Activated CD4-positive, alpha-beta T cell treated with anti-CD3 and anti-CD28 coated beads, Interleukin-2, Interleukin-6, amounts not matched to agents 100 ng/mL and 50 ng/mL, durations not matched to agents 16 hours and 8 hours (primary cell): ENCODE measurements at regions not wholly inside any gene's neighbourhood (a gene's known extent, or its start where the extent isn't known, plus 50 kb on each side); places are given as distances from the start of the nearest gene placed in this dataset.
"Not testable (repeated sequence)": the region's sequence is repeated elsewhere in the genome, so short reads cannot be mapped to it uniquely, and the experiment has no call there.

Experiments used
- DNase-seq: peaks from one replicate; pipeline ENCODE4 v3.0.0-alpha.2; 2020

DNA sequence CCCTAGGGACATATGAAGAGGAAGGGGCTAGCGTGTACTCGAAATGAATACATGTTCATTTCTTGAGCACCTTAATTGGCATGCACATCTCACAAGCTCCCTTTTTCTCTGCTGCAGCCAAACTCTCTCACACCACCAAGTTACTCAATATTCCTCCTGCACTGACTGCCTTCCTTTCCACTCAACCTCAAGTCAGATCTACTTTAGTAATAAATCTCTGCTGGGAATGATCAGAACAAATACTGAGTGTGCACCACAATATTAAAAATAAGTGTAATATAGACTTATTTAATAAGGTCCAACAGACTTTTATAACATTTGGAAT lies 995.8 kb upstream of the WWC1 start:
- no peak for DNase-seq

DNA sequence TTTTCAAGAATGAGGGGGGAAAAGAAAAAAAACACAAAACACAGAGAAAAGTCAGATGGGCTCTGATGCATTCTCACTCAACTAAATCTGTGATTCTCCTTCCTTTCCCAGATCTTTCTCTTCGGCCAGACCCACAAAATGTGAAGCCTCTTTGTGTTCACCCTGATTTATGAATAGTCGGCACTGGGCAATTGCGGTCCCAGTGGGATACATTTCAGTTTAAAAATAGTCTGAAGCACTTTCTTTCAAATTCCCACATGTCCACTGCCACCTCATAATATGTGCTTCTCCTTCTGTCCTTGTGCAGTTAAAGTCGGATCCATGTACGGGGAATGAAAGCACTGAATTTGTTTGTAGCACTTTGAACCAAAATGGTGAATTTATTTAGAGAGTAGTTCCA lies 995.4 kb upstream of the WWC1 start:
- no peak for DNase-seq

DNA sequence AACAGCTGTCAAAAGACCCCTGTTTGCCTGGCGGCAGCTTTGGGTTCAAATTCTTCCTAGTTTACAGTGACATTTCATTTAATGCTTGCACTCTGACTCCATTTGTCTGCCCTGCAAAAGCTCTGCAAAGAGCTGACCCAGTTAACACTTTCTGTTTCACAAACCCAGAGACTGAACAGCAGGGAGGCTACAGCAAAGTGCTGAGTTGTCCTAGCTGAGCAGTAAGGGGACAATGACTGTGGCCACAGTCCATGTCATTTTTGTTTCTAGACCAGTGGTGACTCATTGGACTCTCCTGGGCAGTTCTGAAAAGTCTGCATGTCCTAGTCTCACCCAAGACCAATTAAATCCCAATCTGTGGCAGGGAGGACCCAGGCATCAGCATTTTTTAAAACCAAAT lies 994.8 kb upstream of the WWC1 start:
- DNase-seq = no peak

DNA sequence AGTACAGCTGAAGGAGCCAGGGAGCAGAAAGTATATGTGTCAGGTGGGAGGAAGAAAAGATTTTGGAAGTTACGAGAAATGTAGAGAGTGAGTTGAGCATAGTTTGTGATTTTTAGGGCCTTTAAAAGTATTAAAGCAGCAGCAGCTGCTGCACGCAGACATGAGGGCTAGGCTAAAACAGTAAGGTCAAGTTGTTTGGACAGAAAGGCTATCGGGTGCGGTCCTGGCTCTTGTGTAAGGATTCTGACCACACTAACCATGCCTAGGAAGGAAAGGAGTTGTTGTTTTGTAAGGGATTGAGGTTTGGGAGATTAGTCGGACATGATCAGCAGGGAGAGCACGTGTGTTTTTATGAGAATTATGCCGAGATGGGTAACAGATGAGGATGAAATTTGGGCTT lies 991.6 kb upstream of the WWC1 start:
- not testable (repeated sequence) for DNase-seq

DNA sequence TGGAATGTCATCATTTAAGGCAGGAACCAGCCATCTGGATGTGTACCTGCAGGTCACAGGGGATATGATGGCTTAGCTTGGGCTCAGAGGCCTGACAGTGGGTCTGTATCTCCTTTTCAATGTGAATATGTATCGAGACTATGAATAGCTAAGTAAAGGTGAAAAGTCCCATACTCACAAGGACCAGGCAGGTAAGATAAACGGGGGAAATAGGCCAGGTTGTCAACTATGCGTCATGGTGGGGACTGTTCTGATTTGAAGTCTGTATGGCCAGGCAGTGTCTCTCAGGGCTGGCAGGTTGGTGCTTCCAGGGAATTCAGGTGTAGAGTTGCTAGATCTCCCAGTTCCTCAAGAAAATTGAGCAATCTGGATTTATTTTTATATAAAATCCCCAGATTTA lies 987.9 kb upstream of the WWC1 start:
- DNase-seq = no peak

DNA sequence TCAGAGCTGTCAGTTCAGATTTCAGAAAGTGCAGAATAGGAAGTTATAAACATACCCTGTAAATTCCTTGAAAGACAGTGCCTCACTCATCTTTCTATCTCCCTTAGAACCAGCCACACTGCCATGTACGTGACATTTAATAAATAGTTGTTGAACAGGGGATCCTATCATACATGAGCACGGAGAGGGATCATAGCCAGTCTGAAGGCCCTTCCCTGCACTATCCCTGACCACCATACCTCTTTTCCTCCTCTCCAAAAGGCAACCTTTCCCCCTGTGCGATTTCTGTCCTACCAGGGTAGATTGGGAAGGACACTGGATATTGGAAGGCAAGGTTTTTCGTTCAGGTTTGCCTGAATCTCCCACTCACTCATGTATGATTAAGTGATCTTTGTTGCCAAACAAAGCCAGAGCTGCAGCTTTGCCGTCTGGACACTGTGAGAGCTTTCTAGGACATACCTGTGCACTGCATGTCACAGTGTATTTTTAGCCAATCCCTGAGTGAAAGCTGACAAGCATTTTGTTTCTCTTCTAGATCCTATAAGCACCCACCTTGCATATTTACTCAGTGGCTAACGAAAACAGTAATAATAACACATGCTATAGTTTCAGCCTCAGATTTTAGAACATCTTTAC lies 986.5 kb upstream of the WWC1 start:
- no peak for DNase-seq

DNA sequence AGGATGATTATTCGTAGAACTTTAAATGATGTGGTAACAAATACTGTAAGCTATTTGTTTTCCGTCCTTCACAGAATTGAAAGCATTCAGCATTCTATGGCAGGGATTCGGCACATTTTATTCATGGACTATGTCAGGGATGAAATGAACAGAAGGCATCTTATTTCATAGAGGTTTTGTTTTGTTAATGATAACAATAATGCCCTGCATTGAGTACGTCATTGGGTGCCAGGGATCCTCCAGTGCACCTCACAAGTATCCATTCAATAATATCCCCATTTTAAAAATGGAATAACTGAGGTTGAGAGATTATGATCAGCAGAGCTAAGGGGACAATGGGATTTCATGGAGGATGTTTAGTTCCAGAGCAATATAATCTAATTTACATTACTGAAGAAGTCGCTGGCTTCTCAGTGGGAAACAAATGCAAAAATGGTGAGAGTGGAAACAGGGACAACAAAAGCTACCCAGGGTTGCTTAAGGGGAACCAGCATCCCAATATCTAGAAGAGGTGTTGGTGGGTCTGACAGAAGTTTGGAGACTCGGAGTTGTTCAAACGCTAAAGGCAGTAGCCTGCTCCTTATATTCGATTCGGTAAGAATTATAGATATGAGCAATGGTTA lies 985.7 kb upstream of the WWC1 start:
- no peak for DNase-seq

DNA sequence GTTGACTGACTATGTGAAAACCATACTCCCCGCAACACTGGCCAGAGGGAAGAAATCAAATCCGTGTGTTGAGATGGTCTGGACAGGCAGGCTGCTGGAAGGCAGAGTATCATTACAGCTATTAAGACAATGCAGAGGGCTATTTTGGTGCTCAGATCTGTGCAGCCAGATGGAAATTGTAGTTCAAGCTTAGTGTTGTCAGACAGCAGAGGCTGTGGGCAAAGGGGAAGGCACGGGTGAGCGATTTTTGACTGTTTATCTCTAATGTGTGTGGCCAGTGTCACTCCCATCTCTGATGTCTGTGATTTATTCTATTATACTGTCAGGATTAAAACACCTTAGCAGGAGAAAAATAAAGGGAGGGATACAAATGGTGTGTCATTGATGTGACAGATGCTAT lies 984.4 kb upstream of the WWC1 start:
- DNase-seq = no peak

DNA sequence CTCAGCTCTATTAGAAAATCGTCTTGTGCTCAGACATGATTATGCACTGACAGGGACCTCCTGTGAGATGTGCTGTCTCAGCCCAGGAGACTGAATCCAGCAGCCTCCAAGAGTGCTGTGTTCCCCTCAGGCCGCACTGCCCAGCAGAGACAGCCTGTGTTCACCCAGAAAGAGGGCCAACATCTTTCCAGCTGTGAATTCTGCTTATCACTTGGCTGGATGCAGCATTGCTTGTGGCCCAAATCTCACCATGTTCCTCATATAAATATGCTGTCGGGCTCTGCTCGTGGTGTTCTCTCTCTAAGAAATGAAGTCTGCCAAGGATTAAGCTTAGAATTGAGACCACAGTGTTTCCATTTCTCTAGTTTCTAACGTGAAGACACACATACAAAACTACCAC lies 983.0 kb upstream of the WWC1 start:
- no peak for DNase-seq

DNA sequence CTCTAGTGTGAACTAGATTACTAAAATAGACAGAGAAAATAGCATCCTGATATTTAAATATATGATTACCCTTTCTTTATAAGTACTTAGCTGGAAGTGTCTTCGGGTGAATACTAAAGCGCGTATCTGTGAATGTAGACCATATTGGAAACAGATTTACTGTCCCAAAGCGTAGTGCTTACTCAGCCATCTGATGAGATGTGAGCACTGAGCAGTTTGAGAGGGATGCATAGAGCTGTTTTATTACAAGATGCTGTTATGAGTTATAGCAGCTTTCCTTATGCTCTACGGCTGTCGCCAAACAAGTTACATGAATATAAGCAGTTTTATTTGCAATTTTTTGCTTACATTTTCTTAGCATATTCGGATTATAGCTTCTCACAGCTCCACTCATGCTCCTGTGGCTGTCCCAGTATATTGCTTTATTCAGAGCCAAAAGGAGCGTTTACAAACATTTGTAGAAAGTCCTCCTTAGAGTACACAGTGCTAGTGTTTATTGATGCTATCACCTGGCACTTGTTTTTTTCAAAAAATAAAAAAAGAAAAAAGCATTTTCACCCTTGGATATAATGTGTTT lies 981.4 kb upstream of the WWC1 start:
- no peak for DNase-seq

DNA sequence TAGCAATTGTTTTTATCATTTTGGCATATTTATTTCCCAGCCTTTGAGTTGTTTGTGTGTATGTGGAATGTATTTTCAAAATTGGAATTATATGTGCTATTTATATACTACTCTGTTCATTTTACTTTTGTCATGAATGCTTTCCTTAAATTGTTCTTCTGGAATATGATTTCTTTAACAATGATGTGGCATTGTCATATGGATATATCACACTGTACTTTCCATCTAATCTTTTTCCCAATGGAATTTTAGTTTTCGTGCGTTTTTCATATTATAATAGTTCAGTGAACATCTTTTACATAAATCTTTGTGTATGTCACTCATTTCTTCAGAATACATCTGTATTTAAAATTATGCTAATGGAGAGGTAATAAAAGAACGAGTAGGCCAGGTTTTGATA lies 980.1 kb upstream of the WWC1 start:
- DNase-seq = no peak

DNA sequence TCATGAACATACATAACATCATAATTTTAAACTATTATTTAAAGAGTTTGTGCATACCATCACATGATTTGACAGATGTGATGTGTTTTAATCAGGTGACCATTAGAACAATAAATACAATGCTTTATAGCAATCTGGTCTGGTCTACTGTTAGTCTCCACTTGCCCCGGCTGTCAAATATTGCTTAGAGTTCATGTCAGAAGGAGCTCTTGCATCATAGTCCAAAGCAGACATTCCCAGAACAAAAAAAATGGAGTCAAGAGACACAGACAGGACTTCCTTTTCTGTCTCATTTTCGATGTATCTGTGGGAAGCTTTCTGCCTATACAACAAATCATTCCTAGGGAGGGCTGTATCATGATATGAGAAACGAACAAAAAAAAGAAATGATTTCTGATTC lies 979.2 kb upstream of the WWC1 start:
- no peak for DNase-seq

DNA sequence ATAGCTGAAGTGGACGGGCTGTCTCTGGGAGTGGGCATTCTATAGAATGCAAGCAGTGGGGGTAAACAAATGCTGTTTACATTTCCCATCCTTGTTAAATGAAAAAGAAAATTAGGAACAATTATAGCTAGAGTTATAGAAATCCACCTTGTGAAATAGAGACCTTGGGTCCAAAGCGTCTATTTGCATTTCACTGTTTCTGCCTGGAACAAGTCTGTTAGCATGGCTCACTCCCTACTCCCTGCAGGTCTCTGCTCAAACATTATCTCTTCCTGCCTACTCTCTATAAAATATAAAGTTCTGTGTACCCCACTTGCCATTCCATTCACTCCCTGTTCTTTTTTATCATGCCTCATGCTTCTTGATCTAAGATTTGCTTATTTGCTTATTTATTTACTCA lies 975.7 kb upstream of the WWC1 start:
- no peak for DNase-seq

DNA sequence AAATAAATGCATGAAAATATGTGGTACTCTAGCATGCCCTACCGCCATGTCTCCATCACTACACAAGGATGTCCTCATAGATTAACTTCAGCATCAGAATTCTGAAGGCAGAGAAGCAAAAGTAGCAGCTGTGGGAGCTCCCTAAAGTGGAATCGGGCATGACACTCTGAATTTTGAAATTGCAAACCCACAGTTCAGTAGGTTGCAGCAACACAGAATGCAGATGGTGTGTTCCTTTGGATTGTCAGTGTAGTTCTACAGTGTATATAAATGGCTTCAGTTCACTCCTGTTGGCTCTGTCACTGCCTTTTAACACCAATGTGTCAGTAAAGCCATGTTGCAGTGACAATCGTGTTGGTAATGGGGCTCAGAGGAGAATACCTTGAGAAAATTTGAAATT lies 973.6 kb upstream of the WWC1 start:
- no peak for DNase-seq

DNA sequence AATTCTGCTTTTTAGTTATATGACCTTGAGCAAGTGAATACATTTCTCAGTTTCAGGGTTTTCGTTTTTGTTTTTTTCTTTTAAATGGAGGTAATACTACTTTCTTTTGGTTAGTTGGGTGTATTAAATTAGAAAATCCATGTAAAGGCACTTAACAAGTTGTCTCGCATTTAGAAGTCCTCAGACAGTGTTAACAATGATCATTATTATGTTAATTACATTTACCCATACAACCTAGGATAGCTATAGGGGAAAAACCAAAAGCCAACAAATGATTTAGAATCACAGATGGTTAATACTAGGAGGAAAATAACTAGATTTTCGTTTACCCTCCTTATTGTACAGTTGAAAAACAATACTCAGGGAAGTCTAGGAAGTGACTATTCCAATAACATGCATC lies 972.2 kb upstream of the WWC1 start:
- DNase-seq = no peak

DNA sequence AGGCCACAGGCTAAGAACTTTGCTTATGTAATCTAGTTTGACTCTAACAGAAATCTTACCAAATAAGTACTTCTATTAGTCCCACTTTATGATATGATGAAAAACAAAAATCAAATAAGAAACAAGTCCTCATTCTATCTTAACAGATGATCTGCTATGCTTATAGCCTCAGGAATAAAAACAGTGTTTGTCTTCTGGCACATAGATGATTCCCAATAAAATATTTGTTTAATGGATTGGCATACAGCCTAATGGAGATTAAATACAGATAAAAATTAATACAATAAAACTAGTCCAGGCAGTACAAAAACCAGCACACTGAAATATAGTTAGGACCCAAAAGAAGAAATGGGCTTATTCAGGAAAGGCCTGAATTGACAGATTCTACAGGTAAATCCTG lies 971.4 kb upstream of the WWC1 start:
- no peak for DNase-seq

DNA sequence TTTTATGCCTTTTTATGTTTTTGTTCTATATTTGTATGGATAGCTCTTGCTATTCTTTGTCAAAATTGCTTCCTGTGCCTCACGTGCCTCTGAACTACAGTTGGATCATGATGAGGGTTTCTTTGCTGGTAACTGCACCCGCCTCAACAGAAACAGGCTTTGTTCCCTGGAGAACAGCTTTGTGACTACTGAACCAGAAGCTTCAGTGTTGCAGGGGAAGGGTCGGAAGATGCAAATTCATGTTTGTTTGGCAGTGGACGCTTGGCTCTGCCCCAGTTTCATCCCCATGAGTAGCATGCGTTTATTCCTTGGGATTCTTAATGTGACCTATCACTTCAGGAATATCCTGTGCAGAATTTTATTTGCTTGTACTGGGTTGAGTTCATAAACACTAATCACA lies 959.1 kb upstream of the WWC1 start:
- no peak for DNase-seq

DNA sequence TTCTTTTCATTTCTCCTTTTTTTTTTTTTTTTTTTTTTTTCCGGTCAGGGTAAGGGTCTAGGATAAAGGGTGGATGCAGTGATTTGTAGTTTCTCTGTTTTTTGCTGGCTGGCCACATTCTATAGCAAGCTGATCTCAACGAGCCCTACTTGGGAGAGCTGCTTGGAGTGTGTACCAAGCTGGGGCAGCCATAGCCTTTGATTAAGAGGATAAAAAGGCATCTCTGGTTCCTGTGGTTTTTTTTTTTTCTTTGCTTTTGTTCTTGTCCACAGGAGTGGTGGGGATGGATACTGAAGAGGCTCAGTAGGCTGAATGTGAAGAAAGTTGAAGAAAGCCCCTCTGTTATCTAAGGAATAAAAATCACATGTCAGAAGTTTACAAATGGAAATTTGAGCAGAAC lies 955.3 kb upstream of the WWC1 start:
- DNase-seq = no peak

DNA sequence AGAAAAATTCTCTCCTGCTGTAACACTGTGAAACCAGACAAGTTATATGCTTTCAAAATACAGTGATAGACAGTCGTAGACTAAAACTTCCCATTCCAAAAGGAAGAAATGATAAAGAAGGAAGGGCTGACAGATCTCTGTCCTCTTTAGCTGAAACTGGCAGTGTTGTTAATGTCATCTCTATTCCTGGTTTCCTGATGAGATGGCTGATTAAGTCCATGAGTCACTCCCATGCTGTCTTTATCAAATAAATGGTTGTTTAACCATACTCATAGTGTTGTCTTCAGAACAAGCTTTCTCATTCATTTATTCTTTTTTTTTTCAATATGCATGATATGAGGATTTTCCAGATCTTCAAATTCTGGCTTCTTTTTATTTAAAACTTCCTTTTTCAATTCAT lies 952.2 kb upstream of the WWC1 start:
- no peak for DNase-seq

DNA sequence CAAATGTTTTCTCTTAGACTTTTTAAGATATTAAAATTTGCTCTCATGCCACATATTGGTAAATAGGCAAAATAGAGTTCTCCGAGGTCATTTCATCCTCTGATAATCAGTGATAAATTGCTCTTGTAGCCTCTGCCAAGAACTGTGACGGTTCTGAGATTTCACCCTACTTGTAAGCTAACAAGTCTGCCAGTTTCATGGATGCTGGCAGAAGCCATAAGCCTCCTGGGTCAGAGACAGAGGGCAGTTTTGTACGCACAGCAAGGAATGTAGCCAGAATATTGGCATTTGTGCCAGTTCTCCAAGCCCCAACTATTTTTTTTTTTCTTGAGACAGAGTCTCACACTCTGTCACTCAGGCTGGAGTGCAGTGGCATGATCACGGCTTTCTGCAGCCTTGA lies 945.0 kb upstream of the WWC1 start:
- DNase-seq = no peak

DNA sequence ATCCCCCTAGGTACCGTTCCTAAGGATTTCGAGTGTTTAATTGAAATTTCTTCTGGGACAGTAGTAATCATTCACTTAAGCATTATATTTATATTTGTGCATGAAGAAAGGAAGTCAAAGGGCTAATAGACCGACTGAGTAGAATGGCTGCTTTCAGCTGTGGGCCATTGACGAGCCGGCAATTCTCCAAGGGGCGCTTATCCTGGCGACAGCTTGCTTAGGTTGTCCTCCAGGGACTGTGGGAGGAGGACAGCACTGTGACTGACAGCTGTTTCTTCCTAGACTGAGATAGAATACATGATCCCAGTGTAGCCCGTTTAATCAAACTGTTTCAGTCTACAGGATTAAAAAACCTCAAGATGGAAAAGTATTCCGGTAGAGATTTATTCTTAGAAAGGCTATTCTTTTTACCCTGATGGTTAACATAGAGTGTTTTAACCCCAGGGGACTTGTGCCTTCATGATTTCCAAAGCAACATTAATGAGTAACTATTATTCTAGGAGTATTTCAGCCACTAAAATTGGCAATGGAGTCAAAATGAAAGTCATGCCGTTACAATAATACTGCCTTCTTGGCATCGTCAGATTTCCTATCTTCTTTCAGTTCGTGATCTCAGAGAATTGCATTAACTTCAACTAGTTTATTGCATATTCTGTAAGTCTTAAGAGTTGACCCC lies 943.1 kb upstream of the WWC1 start:
- no peak for DNase-seq

DNA sequence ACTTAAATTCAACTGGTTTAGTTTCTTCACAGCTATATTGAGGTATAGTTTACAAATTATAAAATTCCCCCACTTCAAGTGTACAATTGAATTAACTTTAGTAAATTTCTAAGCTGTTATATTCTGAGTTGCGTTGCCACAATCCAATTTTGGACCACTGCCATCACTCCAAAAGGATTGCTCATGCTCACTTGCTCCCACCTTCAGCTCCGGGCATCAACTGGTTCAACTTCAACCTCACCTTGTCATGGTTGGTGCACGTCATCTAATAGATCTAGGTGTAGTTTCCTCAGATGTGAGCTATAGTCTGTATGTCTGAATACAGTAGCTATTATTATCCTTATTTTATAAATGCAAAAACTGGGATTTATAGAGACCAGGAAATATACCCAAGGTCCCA lies 942.5 kb upstream of the WWC1 start:
- DNase-seq = no peak

DNA sequence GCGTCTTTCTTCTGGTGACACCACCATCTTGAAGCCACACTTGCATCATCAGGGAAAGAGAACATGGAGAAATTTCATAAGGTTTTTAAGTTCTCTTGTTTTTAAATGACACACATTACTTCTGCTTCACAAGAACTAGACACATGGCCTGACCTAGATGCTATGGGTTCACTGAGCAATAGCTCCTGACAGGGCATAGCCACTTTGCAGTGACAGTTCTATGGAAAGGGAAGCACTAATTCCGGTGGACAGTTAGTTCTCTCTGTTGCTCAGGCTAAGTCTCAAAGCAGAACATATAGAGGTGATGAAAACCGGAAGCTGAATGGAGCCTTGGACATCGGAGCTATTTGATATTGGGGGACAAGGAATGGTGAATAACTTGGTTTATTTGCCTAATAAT lies 940.1 kb upstream of the WWC1 start:
- no peak for DNase-seq

DNA sequence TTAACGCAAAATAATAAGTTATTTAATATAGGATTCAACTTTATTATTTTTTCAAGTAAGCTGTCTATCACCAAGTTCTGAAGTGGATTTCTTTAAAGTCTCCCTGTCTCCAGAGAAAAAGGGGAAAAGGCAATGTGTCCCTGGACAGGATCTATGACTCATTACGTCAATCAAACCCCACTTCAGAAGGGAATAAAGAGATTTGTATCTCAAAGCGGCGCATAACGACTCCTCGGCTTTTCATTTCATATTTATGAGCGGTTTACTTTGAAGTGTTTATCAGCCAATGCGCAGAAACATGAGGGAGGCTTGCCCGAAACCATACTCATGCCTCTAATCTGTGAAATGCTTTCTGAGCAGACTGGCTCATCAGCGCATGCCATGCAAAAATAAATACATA lies 938.6 kb upstream of the WWC1 start:
- no peak for DNase-seq

DNA sequence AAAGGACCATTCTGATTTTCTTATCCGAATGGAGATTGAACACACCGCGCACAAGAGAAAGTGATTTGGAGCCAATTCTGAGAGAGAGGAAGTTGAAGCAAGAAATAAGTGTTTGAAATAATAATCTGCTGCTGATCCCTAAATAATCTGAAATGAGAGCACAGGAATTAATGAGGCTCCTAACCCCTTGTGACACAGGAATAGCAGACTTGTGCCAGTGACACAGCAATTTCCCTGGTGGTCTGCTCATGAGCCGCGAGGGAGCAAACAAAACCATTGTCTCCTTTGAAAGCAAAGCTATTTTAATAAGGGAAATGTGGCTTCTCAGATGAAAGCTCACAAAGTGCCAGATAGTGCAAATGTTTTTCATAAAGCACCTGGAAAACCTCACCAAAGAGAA lies 936.1 kb upstream of the WWC1 start:
- no peak for DNase-seq
